HG03045 (cell line): ENCODE measurements at regions not wholly inside any gene's neighbourhood (a gene's known extent, or its start where the extent isn't known, plus 50 kb on each side); places are given as distances from the start of the nearest gene placed in this dataset.
"Not testable (repeated sequence)": the region's sequence is repeated elsewhere in the genome, so short reads cannot be mapped to it uniquely, and the experiment has no call there.

Source experiments
- ATAC-seq: cut with Tn5 transposase; IDR thresholded peaks from one replicate; pipeline ENCODE4 v1.9.1; 2021; ENCODE audit warnings: mild to moderate bottlenecking, moderate library complexity; ENCODE audit not compliant: unreplicated experiment

GRCh38 chr4:104330125-104330905 lies 164.4 kb downstream of the CXXC4 start:
- ATAC-seq, result no peak

- ATAC-seq, result not testable (repeated sequence)
Observed at GRCh38 chr4:104326991-104327694, 167.6 kb downstream of the CXXC4 start.

- no peak for ATAC-seq
Observed at GRCh38 chr4:104302731-104303130, 192.0 kb downstream of the CXXC4 start.

- ATAC-seq, result no peak
Observed at GRCh38 chr4:104294811-104295210, 199.9 kb downstream of the CXXC4 start.

- no peak for ATAC-seq
Observed at GRCh38 chr4:104286867-104287266, 207.8 kb downstream of the CXXC4 start.

GRCh38 chr4:104283303-104283702 lies 211.4 kb downstream of the CXXC4 start:
- no peak for ATAC-seq

- no peak for ATAC-seq
Observed at GRCh38 chr4:104279744-104280143, 214.9 kb downstream of the CXXC4 start.

GRCh38 chr4:104272966-104273365 lies 221.7 kb downstream of the CXXC4 start:
- ATAC-seq, result no peak

- ATAC-seq, result not testable (repeated sequence)
Observed at GRCh38 chr4:104269603-104270002, 225.1 kb downstream of the CXXC4 start.

GRCh38 chr4:104263100-104263499 lies 231.6 kb downstream of the CXXC4 start:
- no peak for ATAC-seq

GRCh38 chr4:104262678-104263077 lies 232.0 kb downstream of the CXXC4 start:
- ATAC-seq, result no peak

GRCh38 chr4:104248726-104249125 lies 246.0 kb downstream of the CXXC4 start:
- ATAC-seq, result no peak

GRCh38 chr4:104235967-104236366 lies 258.7 kb downstream of the CXXC4 start:
- no peak for ATAC-seq

- ATAC-seq, result no peak
Observed at GRCh38 chr4:104217526-104217925, 277.2 kb downstream of the CXXC4 start.

- ATAC-seq, result no peak
Observed at GRCh38 chr4:104211657-104212056, 283.0 kb downstream of the CXXC4 start.

- ATAC-seq, result no peak
Observed at GRCh38 chr4:104210420-104210819, 284.3 kb downstream of the CXXC4 start.

GRCh38 chr4:104206784-104207183 lies 287.9 kb downstream of the CXXC4 start:
- no peak for ATAC-seq

GRCh38 chr4:104205116-104205515 lies 289.6 kb downstream of the CXXC4 start:
- ATAC-seq, result no peak

- no peak for ATAC-seq
Observed at GRCh38 chr4:104188301-104188700, 306.4 kb downstream of the CXXC4 start.

- ATAC-seq, result no peak
Observed at GRCh38 chr4:104169437-104169836, 325.3 kb downstream of the CXXC4 start.

- no peak for ATAC-seq
Observed at GRCh38 chr4:104166749-104167148, 327.9 kb downstream of the CXXC4 start.

GRCh38 chr4:104163820-104164219 lies 330.9 kb downstream of the CXXC4 start:
- no peak for ATAC-seq
